ENCODE measurements at regions not wholly inside any gene's neighbourhood (a gene's known extent, or its start where the extent isn't known, plus 50 kb on each side); places are given as distances from the start of the nearest gene placed in this dataset.

DNA sequence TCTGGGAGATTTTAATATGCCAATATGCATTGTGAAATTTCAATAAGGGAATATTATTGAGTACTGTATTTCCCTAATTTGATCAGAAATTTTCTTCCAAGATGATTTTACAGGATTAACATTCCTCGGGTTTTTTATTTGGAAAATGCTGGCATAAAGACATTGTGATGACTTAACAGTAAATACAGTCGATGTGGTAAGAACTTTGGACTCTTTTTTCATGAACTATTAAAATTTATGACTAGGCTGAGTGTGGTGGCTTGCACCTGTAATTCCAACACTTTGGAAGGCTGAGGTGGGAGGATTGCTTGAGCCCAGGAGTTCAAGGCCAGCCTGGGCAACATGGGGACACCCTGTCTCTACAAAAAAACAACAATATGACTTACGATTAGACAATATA is 197.1 kb upstream of the RASSF8 start:
- TF ChIP-seq, protein P1, sequence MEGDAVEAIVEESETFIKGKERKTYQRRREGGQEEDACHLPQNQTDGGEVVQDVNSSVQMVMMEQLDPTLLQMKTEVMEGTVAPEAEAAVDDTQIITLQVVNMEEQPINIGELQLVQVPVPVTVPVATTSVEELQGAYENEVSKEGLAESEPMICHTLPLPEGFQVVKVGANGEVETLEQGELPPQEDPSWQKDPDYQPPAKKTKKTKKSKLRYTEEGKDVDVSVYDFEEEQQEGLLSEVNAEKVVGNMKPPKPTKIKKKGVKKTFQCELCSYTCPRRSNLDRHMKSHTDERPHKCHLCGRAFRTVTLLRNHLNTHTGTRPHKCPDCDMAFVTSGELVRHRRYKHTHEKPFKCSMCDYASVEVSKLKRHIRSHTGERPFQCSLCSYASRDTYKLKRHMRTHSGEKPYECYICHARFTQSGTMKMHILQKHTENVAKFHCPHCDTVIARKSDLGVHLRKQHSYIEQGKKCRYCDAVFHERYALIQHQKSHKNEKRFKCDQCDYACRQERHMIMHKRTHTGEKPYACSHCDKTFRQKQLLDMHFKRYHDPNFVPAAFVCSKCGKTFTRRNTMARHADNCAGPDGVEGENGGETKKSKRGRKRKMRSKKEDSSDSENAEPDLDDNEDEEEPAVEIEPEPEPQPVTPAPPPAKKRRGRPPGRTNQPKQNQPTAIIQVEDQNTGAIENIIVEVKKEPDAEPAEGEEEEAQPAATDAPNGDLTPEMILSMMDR (IDR thresholded peaks at IDR 0.05), result no peak
- TF ChIP-seq EZH2 (IDR thresholded peaks at IDR 0.05), result no peak

Data from neural progenitor cell (in vitro differentiated cells).